ENCODE measurements at regions not wholly inside any gene's neighbourhood (a gene's known extent, or its start where the extent isn't known, plus 50 kb on each side); places are given as distances from the start of the nearest gene placed in this dataset.
"Not testable (repeated sequence)": the region's sequence is repeated elsewhere in the genome, so short reads cannot be mapped to it uniquely, and the experiment has no call there.

- H3K27ac ChIP-seq, result no peak overlapping the region
- 0 out of 2 replicates have a peak, but pooled peaks have one; percentile 13 for TF ChIP-seq CTCF (IDR thresholded peaks at IDR 0.05)
- TF ChIP-seq ZFX (IDR thresholded peaks at IDR 0.05; ENCODE audit: borderline replicate concordance), result no peak
Observed at GRCh38 chrX:4550018-4550417, 836.6 kb upstream of the PRKX start.

- peak; percentile 57 for TF ChIP-seq CTCF (IDR thresholded peaks at IDR 0.05)
- no peak for TF ChIP-seq ZFX (IDR thresholded peaks at IDR 0.05; ENCODE audit: borderline replicate concordance)
Observed at GRCh38 chrX:4547213-4547836, 833.9 kb upstream of the PRKX start.

GRCh38 chrX:4546178-4546577, 832.7 kb upstream of the PRKX start:
- H3K27ac ChIP-seq, result not testable (repeated sequence)

More at GRCh38 chrX:4547213-4547836, 833.9 kb upstream of the PRKX start:
- H3K27ac ChIP-seq, result no peak overlapping the region

GRCh38 chrX:4528247-4528646, 814.8 kb upstream of the PRKX start:
- no peak overlapping the region for H3K27ac ChIP-seq
- TF ChIP-seq ZFX (IDR thresholded peaks at IDR 0.05; ENCODE audit: borderline replicate concordance), result no peak

- H3K27ac ChIP-seq, result no peak overlapping the region
- TF ChIP-seq CTCF (IDR thresholded peaks at IDR 0.05) (no peak), ZFX (IDR thresholded peaks at IDR 0.05; ENCODE audit: borderline replicate concordance) (no peak)
Observed at GRCh38 chrX:4485912-4486311, 772.5 kb upstream of the PRKX start.

GRCh38 chrX:4484266-4484665, 770.8 kb upstream of the PRKX start:
- no peak for TF ChIP-seq ZFX (IDR thresholded peaks at IDR 0.05; ENCODE audit: borderline replicate concordance)
- TF ChIP-seq CTCF (IDR thresholded peaks at IDR 0.05), result no peak
- H3K27ac ChIP-seq, result no peak overlapping the region

GRCh38 chrX:4451591-4451990, 738.1 kb upstream of the PRKX start:
- H3K27ac ChIP-seq, result no peak overlapping the region
- no peak for TF ChIP-seq CTCF (IDR thresholded peaks at IDR 0.05)

GRCh38 chrX:4450177-4450576, 736.7 kb upstream of the PRKX start:
- H3K27ac ChIP-seq, result no peak overlapping the region
- TF ChIP-seq ZFX (IDR thresholded peaks at IDR 0.05; ENCODE audit: borderline replicate concordance) (no peak), CTCF (IDR thresholded peaks at IDR 0.05) (no peak)
